GM21381 (cell line): ENCODE measurements at regions not wholly inside any gene's neighbourhood (a gene's known extent, or its start where the extent isn't known, plus 50 kb on each side); places are given as distances from the start of the nearest gene placed in this dataset.

ENCODE experiments used
- ATAC-seq: cut with Tn5 transposase; IDR thresholded peaks from one replicate; pipeline ENCODE4 v1.9.1; 2021; ENCODE audit warnings: mild to moderate bottlenecking, moderate library complexity; ENCODE audit not compliant: unreplicated experiment

- ATAC-seq: no peak
Observed at GRCh38 chr9:88786291-88787079, 204.8 kb upstream of the S1PR3 start.

GRCh38 chr9:88789785-88790184, 201.5 kb upstream of the S1PR3 start:
- ATAC-seq: no peak

- ATAC-seq: no peak
Observed at GRCh38 chr9:88791105-88791805, 200.0 kb upstream of the S1PR3 start.

- ATAC-seq: no peak
Observed at GRCh38 chr9:88792502-88792901, 198.8 kb upstream of the S1PR3 start.

GRCh38 chr9:88794100-88794499, 197.2 kb upstream of the S1PR3 start:
- no peak for ATAC-seq

- no peak for ATAC-seq
Observed at GRCh38 chr9:88796947-88797346, 194.3 kb upstream of the S1PR3 start.

GRCh38 chr9:88798476-88798875, 192.8 kb upstream of the S1PR3 start:
- ATAC-seq: no peak

- no peak for ATAC-seq
Observed at GRCh38 chr9:88799541-88800328, 191.5 kb upstream of the S1PR3 start.

GRCh38 chr9:88800329-88800682, 191.0 kb upstream of the S1PR3 start:
- no peak for ATAC-seq

GRCh38 chr9:88801214-88801796, 190.0 kb upstream of the S1PR3 start:
- no peak for ATAC-seq

- no peak for ATAC-seq
Observed at GRCh38 chr9:88802533-88802932, 188.7 kb upstream of the S1PR3 start.

GRCh38 chr9:88803546-88804253, 187.6 kb upstream of the S1PR3 start:
- ATAC-seq: no peak

- no peak for ATAC-seq
Observed at GRCh38 chr9:88804254-88804596, 187.0 kb upstream of the S1PR3 start.

GRCh38 chr9:88805217-88805943, 185.9 kb upstream of the S1PR3 start:
- ATAC-seq: no peak

- no peak for ATAC-seq
Observed at GRCh38 chr9:88807426-88807825, 183.8 kb upstream of the S1PR3 start.

GRCh38 chr9:88808019-88808656, 183.1 kb upstream of the S1PR3 start:
- ATAC-seq: no peak

- ATAC-seq: no peak
Observed at GRCh38 chr9:88808761-88809354, 182.4 kb upstream of the S1PR3 start.

- ATAC-seq: no peak
Observed at GRCh38 chr9:88809355-88810161, 181.7 kb upstream of the S1PR3 start.
